ENCODE measurements at regions not wholly inside any gene's neighbourhood (a gene's known extent, or its start where the extent isn't known, plus 50 kb on each side); places are given as distances from the start of the nearest gene placed in this dataset.

GRCh38 chr7:25841575-25841974, 310.4 kb upstream of the NFE2L3 start:
- TF ChIP-seq, protein P1, sequence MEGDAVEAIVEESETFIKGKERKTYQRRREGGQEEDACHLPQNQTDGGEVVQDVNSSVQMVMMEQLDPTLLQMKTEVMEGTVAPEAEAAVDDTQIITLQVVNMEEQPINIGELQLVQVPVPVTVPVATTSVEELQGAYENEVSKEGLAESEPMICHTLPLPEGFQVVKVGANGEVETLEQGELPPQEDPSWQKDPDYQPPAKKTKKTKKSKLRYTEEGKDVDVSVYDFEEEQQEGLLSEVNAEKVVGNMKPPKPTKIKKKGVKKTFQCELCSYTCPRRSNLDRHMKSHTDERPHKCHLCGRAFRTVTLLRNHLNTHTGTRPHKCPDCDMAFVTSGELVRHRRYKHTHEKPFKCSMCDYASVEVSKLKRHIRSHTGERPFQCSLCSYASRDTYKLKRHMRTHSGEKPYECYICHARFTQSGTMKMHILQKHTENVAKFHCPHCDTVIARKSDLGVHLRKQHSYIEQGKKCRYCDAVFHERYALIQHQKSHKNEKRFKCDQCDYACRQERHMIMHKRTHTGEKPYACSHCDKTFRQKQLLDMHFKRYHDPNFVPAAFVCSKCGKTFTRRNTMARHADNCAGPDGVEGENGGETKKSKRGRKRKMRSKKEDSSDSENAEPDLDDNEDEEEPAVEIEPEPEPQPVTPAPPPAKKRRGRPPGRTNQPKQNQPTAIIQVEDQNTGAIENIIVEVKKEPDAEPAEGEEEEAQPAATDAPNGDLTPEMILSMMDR (conservative IDR thresholded peaks at IDR 0.05; ENCODE audit: low read depth, low read length) = no peak
- TF ChIP-seq EZH2phosphoT487 (IDR thresholded peaks at IDR 0.05; ENCODE audit: borderline replicate concordance, low read length) (no peak), EZH2 (IDR thresholded peaks at IDR 0.05; ENCODE audit: low read length, unreplicated experiment) (no peak)

Measured in PC-3 (cell line).